HG03439 (cell line): ENCODE measurements at regions not wholly inside any gene's neighbourhood (a gene's known extent, or its start where the extent isn't known, plus 50 kb on each side); places are given as distances from the start of the nearest gene placed in this dataset.
"Not testable (repeated sequence)": the region's sequence is repeated elsewhere in the genome, so short reads cannot be mapped to it uniquely, and the experiment has no call there.

ENCODE experiments used
- ATAC-seq: cut with Tn5 transposase; IDR thresholded peaks from one replicate; pipeline ENCODE4 v1.9.1; 2021; ENCODE audit warnings: mild to moderate bottlenecking, moderate library complexity; ENCODE audit not compliant: unreplicated experiment

DNA sequence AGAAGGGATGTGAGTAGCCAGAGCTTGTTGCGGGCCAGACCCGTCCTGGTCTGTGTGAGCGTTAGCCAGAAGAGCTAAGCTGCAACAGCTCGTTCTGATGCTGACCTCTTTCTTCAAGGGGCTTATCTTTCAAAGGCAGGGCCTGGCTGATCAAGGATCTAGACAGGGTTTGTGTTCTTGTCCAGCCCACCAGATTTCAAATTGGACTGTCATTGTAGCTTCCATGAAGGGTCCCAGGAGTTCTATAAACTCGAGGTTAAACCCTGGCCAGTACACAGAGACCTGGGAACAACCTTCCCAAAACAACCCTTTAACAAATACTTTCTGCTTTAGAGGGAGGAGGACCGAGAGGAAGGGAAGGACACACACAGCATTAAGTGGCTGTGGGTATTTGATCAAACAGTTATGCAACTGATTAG is 153.0 kb upstream of the TUT7 start:
- no peak for ATAC-seq

DNA sequence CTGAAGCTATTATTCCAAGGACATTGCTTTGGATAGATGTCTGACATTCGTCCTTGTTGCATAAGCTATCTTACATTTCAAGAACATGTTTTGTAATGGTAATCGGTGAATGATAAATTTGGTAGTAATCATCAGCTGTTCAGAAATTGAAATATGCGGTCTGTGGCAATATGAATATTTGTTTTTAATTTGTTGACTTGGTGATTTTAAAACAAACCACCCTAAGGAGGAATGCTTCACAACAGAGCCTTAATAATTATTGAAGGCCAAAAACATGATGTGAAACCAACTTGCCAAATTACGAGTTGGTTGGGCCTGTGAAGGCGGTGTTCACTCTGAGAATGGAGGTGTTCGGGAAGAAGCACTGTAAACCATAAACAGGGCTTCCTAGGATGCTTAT is 149.7 kb upstream of the TUT7 start:
- ATAC-seq = no peak

DNA sequence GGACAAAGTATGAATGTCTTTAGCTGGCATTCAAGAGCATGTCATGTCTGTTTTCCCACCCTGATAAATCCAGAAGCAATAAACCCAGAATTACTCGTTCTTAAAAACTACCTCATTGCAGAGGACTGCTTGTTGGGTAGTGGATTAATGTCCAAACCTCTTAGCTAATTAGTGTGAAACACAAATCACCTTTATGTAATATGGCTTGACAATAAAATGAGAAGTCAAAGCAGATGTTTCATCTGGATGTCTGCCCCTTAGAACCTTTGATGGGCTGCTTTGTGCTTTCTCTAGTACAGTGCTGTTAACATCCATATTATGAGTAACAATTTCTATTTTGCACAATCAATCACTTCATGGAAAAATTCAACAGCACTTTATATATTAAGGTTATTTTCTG is 149.1 kb upstream of the TUT7 start:
- no peak for ATAC-seq

DNA sequence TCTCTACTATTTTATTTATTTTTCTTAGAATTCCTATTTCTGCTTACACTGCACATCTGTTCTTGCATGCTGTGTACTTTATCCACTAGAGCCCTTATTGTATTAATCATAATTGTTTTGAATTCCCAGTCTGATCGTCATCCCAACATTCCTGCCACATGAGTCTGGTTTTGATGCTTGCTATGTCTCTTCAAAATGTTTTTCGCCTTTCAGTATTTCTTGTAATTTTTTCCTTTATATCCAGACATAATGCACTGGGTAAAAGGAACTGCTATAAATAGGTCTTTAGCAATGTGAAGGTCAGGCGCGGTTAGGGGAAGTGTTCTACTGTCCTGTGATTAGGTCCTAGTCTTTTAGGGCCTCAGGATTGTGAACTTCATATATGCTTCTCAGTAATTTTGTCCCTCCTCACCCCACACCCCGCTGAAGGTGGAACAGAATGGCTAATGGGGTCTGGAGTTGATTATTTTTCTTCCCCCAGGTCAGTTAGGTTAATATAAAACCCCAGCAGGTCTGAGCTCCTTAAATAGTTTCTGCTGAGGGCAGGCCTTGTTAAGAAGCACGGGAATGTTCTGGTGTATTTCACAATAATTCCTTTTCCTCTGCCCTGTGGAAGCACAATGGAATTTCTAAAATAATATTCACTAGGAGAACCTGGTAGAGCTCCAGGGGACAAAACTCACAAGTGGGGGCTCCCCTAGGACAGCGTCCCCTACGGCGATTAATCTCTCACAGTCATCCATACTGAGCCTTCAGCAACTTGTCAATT is 146.6 kb upstream of the TUT7 start:
- ATAC-seq = no peak

DNA sequence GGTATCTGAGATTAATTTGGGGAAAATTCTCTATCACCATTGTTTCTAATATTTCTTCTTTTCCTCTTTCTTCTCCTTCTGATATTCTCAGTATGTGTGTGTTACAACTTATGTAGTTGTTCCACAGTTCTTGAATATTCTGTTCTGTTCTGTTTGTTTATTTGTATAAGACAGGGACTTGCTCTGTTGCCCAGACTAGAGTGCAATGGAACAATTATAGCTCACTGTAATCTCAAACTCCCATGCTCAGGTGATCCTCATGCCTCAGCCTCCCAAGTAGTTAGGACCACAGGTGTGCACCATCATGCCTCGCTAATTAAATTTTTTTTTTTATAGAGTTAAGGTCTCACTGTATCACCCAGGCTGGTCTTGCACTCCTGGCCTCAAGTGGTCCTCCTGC is 145.8 kb upstream of the TUT7 start:
- no peak for ATAC-seq

DNA sequence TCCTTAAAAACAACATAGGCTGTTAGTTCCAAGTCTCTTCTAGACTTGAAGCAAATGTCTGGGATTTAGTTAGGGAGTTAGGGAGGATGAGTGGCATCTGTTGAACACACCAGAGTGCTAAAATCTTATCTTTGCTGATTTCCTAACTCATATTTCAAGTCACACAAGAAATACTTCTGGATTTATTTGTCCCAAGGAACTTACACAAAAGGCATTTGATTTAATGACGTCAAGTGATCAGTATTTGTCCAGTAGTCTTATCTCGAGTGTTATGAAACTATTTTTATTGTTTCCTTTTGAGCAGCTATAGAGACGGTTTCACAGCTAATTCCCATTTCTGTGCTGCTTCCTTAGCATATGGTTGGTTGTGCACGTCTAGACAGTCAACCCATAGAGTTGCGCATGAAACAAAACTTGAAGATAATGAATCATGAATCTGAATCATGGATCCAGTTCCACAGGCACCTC is 140.5 kb upstream of the TUT7 start:
- ATAC-seq = no peak

DNA sequence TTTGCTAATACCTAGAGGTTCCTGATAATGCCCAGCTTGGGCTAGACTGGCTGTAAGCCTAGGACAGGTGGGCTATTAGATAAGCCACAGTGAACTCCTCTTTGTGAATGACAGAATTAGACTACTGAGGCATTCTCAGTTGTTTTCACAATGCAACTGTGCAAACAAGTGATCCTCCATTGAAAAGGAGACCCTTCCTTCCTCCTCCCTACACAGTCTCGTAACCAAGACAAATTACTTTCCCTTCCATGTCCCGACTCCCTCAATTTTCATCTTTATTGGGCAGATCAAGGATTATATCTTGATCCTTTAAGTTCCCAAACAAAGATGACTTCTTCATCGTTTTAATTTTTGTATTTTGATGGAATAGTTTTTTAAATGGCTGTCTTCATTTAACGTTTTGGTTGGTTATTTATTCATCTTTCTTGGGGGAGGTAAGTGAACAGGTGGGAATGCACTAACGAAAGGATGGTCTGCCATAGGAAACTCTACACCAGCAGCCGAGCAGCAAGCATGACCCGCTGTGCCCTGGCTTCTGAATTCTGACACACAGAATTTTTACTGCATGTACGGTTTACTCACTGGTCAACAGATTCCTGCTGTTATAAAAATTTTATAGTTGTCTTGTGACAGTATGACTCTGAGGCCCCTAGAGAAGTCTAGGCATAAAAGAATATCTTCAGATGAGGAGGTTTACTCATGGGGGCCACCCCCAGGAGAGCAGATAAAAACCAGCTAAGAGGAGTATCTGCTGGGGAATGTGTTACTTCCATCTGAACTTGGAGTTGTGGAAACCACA is 137.5 kb upstream of the TUT7 start:
- ATAC-seq = no peak

DNA sequence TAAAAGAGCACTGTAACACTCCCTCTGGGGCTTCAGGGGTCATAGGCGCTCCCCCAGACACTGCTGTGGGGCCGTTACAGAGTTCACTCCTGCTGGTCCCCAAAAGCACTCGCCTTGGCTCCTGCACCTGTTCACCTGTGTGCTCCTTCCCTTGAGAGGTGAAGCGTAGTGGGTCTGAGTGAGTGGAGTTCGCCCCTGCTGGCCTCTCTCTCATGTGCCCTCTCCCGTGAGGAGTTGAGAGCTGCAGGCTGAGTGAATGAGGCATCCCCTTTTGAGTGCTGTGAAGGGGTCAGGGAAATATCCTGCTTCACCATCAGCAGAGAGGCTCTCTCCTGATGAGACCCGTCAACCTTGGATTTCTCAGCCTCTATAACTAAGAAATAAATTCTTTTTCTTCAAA is 134.6 kb upstream of the TUT7 start:
- ATAC-seq = no peak

DNA sequence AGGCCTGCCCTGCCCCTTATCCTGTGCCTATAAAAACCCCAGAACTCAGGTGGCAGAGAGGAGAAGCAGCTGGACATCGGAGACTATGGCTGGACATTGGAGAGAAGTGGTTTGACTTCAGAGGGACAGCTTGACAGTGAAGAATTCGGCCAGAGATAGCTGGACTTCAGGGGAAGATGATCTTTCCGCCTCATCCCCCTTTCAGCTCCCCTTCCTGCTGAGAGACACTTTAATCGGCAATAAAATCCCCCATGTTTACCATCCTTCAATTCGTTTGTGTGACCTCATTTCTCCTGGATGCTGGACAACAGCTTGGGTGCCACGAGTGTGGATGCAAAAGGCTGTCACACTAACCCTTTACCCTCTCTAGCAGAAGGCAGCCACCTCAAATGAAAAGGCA is 134.1 kb upstream of the TUT7 start:
- ATAC-seq = no peak

DNA sequence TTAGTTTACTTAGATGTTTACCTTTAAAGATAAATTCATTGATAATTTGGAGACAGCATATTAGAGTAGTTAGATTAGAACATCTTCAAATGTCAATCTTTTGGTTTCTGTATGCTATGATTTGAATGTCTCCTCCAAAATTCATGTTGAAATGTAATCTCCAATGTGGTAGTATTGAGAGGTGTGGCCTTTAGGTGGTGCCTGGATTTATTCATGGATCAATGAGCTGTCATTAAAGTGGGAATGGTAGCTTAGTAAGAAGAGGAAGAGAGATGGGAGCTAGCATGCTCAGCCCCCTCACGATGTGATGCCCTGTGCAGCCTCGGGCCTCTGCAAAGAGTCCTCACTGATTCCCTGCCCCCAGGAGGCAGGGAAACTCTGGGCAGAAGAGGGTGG is 133.6 kb upstream of the TUT7 start:
- no peak for ATAC-seq

DNA sequence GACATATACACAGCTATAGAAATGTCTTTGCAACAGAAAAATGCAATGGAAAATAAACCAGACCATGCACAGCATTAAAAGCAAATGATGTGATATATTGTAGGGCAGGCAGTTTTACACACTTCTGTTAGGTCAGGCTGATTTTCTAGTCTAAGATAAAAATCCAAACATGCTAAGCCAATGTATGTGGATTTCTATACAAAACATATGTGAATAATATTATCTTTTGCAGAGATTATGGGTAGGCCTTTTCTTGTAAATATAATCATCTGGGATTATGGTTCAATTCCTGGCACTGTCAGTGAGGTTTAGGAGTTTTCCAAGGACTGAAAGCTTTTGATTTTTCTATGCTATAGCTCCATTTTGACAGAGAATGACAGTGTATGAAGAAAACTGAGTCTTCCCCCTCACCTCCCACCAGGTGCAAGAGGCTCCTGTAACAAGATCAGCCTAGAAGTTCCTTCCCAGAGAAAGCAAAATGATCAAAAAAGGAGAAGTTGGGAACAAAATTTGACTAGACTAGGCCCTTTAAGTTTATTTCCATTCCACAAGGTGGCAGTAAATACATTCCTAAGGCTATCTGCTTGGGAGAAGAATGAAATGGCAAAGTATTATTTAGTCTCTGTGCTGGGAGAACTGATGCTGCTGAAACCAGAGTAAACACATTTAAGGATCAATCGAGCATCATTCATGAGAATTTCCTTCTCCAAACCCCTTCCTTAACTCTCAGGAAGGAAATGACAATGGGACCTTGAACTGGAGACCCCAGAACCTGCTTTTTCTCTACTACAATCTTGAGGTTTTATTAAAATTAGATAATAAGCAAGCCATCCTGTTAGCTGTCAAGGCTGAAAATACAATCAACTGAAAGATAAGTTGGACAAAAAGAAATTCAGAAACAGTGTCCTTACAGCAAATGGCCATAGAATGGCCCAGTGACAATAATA is 133.0 kb upstream of the TUT7 start:
- no peak for ATAC-seq

DNA sequence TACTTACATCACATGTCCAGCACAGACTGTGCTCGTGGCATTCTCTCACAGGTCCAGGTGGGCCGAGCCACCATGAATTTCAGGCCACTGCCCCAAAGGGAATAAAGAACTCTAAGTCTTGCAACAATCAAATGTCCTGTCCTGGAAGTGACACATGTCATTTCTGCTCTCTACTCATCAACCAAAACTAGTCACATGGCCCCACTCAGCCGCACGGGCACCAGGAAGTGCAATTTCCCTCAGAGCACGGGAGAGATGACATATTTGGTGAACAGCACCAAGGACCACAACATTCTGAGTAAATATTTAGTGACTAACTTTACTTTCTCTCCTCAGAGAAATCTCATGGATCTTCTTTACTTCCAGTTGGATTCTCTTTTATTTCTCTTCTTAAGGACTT is 131.1 kb upstream of the TUT7 start:
- no peak for ATAC-seq

DNA sequence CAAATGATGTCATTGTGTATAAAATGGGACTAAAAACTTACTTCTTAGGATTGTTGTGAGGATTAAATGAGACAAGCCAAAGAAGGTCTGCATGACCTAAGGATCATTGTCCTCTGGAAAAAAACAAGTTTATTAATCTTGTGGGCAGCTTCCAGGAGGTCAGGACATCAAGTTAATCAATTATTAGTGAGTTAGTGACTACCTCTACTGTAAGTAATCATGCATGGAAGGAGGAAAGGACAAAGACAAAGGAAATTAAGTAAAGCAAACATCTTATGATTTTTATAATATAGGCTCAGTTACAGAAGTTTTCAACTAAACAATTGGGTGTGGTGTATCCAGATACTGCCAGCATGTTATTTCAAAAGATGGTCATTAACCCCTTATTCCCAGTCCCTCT is 129.3 kb upstream of the TUT7 start:
- no peak for ATAC-seq

DNA sequence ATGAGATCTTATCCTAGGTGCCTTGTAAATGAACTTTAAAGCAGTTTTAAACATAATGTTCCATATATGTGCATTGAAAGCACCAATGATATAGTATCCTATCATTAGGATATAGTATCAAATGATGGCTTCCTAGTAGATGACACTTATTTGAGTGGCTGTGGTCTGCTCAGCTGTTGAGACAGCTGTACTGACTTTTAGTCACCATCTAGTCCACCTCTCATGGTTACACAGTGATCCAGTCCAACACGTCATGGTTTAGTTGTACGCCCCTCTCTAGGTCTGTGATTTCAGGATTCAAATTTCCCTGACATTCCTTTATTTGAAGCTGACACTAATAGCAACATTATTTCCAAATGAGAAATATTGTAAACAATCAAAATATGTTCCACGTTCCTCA is 127.3 kb upstream of the TUT7 start:
- ATAC-seq = no peak

DNA sequence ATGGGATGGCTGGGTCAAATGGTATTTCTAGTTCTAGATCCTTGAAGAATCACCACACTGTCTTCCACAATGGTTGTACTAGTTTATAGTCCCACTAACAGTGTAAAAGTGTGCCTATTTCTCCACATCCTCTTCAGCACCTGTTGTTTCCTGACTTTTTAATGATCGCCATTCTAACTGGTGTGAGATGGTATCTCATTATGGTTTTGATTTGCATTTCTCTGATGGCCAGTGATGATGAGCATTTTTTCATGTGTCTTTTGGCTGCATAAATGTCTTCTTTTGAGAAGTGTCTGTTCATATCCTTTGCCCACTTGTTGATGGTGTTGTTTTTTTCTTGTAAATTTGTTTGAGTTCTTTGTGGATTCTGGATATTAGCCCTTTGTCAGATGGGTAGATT is 121.0 kb upstream of the TUT7 start:
- ATAC-seq = not testable (repeated sequence)

DNA sequence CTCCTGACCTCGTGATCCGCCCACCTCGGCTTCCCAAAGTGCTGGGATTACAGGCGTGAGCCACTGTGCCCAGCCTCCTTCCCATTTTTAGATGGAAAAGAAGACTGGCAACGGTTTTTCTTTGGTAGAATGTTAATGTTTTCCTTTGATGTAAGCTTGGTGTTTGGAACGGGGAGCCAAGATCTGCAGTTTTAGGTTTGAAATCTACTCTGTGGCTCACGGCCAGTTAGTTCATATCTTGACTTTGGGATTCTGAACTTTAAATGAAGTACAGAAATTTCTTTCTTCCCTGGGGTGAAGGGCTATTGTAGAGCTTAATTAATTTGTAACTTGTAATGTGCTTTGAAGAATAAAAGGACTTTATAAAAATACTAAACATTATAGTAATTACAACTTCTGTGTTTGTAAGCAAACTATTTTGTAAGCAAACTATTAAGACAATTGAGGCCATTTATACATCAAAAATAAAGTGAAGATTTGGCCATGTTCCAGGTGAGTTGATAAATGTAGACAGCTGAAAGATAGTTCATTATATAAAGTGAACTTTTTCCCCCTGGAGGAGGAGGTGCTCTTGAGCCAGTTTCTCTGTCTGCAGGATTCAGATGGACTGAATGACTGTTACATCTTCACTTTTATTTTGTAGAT is 117.1 kb upstream of the TUT7 start:
- ATAC-seq = no peak

DNA sequence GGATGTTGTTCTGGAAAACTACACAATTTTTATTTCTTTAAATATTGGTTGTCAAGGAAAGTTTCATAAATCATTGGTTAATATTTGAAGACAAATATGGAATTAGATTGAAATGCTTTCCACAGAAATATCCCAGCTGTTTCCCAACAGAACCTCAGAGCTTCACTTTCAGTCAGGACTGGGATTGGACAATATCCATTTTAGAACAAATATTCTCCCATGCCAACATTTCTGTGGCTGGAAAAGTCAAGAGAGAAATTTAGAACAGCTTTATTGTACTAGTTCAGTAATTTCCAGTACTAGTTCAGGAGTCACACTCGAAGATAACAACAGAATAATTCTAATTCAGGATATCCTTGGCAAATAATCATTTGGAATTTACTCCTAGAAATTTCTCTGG is 116.1 kb upstream of the TUT7 start:
- no peak for ATAC-seq

DNA sequence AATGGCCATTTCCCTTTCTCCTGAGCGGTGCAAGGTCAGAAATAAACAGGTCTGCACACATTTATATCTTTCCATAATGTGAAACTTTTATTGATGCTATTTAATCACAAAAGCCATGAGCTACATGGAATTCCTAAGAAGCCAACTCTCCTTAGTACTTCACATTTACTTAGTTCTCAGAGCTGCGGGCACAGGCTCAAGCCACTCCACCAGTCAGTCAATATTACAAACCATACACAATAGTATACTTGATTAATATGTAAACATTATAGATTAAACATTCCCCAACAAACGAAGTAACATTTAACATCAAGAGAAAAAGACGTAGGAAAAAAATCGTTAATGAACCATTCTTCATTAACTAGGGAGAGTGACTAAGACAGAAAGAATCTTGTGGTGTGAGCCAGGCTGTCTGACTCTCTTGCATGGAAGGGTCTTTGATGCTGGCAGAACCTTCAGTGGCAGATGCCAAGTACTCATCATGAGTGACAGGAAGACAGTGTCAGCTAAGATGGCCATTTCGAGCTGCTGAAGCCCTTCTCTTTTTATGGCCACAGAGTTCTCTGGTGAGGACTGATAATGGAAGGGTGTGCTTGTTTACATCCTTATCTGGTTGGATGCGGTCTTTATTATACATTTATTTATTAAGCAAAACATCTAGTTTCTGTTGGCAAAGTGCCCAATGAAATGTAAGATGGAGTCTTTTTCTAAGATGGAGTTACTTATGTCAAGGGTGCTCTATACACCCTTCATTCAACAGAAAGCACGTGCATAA is 115.5 kb upstream of the TUT7 start:
- no peak for ATAC-seq

DNA sequence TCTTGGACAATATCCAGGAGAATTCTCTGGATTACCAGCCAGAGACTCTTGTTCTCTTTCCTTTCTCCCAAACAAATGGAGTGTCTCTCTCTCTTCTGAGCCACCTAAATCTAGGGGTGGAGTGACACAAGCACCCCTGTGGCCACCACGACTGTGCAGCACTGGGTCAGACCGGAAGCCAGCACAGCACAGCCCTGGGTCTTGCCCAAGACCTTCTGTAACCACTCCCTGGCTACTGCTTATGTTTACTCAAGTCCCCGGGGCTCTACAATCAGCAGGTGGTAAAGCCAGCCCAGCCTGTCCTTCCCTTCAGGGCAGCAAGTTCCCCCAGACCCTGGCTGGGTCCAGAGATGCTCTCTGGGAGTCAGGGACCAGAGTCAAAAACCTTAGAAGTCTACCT is 110.0 kb upstream of the TUT7 start:
- ATAC-seq = no peak
